NCI-H2196 (cell line): ENCODE measurements at regions not wholly inside any gene's neighbourhood (a gene's known extent, or its start where the extent isn't known, plus 50 kb on each side); places are given as distances from the start of the nearest gene placed in this dataset.

ENCODE experiments used
- DNase-seq: peaks from one replicate; lab custom pipeline; 2025; ENCODE audit not compliant: unreplicated experiment; lab: John Stamatoyannopoulos, UW

DNA sequence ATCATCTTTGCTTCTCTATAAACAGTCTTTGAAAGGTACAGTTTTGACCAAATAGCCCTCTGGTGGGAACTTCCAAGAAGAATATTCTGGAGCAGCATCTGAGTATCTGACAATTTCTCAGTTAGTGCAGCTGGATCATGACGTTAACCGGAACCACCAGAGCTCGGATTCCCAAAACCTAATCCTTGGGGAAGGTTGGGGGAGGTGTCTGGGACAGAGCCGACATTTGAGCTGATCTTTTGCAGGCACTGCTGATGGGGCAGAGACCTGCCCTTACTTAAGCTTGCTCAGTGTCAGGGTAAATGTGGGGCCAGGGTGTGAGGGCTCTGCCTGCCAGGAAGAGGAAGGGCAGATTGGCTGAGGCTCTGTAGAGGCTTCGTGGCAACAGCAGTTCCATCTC lies 416.6 kb downstream of the DHX35 start:
- DNase-seq: no peak

DNA sequence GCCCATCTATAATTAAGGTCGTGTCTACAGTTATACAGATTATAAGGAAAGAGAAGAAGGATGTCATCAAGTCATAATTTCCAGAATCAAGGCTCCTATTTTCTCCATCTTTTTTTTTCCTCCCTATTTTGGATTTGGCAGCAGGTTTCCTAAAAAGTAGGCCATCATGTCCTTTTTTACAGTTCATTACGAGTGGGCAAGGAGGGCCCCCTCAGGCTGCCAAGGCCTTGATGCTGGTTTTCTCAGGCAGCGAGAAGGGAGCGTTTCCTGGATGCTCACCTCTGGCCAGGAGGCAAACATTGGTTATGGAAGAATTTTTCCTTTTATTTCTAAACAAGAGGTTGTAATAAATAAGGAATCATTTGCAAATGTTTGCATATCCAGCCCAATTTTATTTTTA lies 414.6 kb downstream of the DHX35 start:
- DNase-seq: no peak

DNA sequence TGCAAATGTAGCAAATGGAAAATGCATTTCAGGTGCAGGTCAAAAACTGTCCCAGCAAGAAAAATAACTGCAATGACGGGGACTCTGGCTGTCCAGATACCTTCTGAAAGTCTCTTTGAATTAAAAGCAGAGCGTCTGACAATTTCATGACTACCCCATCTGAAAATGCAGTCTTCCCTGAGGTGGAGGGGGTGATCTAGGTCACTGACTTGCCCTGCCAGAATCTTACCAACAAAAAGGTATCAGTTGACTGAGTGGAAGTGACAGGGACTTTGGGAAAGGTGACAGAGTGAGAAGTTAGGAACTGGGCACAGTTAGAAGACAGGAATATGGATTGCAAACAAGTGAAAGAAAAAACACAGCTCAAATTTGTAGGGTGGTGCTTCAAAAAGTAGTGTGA lies 402.2 kb downstream of the DHX35 start:
- no peak for DNase-seq

DNA sequence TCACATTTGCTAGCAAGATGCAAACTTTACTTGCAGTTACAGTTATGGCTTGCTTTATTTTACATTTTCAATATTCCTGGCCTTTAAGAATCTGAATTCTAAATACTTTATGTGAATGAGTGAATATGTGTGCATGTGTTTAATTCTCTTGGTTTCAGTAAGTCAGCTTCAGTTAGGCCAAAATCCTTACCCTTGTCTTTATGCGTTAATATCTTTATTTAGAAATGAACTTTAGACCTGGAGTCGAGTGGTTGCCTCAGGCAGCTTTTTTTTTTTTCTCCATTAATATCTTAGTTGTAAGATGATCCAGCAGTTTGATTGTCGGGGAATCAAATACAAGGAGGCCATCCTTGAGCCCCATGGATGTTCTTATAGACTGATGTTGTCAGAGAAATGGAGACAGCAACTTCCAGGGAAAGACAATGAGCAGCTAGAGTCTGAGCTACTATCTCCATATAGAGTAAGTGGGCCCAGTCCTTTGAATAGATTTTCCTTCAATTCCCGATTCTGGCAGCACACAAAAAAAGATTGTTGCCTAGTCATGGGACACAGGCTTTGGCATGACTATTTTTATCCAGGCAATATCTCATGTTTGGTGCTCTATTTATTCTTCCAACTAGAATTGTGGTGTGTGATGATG lies 398.0 kb downstream of the DHX35 start:
- no peak for DNase-seq

DNA sequence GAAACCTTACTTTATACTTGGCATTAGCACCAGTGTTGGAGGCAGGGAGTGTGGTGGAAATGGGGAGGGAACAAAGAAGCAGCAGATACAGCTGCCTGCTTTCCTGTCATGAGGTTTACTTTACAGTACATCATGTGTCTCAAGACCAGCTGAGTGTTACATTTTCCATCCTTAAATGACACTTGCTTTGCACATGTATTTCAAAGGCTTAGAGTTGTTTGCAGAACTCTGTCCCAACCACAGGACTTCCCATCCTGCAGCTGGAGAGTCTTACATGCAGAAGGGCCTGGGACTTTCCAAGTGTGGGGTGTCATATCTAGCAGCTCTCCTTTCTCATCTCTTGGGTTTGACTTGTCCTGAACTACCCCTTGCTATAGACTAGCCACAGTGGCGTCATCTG lies 395.9 kb downstream of the DHX35 start:
- peak; percentile 41 for DNase-seq

DNA sequence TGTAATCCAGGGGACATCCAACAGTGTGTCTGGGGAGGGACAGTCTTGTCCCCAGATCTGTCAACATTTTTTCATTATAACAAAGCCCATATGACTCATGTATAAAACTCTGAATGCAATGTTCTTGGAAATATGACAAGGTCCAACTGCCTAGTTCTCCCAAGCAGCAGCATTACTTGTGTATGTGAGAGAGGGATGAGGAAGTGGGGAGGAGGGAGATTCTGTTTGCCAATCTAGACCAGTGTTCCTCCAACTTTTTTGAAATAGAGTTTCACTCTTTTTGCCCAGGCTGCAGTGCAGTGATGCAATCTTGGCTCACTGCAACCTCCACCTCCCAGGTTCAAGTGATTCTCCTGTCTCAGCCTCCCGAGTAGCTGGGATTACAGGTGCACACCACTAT lies 394.8 kb downstream of the DHX35 start:
- no peak for DNase-seq

DNA sequence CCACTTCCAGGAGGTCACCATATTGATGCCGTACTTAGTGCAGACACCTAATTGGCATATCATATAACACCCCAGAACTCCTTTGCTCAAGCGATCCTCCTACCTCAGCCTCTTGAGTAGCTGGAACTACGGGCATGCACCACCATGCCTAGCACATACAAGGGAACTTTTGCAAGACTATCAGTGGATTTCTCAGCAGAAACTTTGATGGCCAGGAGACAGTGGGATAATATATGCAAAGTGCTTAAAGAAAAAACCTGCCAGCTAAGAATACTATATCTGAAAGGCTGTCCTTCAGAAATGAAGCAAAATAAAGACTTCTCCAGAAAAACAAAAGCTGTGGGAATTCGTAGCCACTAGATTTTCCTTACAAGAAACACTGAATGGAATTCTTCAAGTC lies 387.1 kb downstream of the DHX35 start:
- DNase-seq: no peak

DNA sequence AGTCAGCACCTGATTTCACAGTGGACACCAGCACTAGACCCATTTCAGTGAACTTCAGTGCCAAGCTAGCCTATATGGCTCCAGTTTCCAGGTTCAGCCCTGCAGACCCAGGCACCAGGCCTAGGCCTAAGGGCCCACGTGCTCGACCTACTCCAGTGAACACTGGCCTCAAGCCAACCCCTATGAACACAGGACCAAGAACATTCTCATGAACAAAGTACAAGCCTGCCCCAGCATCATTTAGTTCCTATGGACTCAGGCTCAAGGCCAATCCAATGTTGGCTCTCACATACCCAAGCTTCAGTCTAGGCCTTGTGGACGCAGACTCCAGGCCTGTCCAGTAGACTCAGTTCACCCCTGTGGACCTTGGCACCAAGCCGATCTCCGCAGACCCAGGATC lies 385.5 kb downstream of the DHX35 start:
- DNase-seq: no peak

DNA sequence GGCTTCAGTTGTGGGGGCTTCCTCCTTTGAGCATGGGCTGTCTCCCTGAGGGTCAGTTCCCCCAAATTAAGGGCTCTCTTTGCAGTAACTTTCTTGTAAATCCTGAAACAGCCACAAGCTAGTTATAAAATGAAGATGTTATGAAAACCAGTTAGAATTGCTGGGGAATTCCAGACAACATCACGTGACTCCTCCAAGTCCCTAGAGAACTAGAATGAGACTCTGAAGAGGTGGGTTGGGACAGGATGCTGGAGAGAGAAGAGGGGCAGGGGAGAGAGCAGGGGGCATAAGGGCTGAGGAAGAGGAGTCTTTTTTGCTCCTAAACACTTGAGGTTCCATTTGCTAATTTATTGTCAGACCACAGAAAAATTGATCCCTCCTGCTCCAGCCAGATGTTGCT lies 380.3 kb downstream of the DHX35 start:
- no peak for DNase-seq

DNA sequence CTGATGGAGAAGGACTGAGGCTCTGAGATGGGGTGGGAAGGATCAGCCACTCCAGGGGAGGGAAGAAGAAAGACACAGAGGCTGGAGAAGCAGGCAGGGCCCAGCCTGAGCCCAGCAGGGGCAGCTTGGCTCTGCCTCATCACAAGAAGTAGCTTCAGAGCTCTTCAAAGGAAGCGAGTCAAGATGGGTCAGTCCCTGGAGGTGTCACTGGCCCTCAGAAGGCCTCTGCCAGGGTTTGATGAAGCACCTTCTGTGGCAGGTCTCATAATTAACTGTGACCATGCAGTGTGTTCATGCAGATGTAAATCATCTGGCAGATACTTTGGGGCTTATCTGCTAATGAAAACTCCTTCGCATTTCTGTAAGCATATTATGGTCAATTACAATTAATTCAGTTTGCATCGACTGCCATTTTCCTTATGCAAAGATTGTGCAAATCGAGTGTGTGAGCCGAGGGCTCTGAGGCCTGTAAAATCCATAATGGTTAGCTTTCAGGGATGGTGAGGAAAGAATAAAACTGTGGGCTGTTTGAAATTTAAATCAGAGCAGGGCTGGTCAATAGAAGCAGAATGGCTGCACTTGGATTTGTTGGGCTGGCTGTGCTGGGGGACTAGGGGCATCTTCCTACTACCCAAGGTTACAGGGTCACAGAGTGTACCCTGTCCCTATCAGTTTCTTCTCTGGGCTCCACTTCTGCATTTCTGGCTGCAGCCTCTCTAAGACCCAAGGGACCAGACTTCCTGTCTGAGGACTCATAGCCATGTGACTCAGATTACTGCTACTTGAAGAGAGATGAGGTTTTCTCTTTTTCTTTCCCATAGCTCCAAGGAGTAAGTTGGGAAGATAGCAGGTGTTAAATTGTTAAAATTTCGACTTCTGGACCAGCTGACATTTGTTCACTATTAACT lies 376.6 kb downstream of the DHX35 start:
- DNase-seq: no peak

DNA sequence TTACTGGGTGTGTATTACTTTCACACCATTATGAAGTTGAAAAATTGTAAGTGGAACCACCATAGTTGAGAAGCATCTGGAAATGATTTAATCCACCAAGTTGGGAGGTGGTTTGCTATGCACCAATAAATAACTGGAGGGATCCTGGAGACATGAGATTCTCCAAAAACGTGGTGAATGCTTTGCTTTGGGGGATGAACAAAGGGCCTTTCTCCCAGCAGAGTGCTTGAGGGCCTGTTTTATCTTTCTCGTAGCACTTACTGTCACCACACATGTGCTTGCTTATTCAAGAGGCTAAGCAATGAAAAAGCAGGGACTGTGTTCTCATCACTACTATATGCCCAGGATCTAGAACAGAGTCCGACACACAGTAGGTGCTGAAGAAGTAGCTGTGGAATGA lies 371.1 kb downstream of the DHX35 start:
- no peak for DNase-seq

DNA sequence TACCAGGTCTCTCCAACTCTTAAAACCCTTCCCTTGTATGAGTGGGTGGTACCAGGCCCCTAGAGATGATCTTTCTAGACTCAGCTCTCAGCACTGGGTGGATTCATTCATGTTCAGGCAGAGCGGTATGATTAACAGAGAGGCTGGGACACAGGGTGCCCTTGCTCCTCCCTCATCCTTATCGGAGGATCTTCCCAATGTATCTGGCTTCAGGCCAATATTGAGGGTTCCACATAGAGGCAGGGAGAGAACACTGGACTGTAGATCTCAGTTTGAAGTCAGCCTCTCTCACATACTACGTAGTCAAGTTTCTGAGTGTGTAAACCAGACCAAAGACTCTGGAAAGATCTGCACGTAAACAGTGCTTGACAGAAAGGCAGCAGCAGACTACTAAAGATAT lies 366.2 kb downstream of the DHX35 start:
- DNase-seq: no peak

DNA sequence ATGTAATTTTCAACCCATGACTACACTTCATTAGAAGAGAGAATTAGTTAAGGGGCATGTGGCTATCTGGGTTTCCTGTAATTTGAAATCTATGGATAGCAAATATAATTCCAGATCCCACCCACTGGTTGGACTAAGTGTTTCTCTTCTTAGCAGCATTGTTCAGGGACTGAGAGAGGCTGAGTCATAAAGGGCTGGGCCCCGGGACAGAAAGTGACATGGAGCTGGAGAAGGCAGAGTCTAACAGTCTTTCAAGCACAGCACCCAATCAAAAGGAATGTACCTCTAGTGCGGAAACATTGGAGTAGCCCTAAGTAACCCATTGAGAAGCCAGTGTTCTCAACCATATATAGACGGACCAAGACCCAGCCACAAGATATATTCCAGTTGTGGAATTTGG lies 363.9 kb downstream of the DHX35 start:
- no peak for DNase-seq

DNA sequence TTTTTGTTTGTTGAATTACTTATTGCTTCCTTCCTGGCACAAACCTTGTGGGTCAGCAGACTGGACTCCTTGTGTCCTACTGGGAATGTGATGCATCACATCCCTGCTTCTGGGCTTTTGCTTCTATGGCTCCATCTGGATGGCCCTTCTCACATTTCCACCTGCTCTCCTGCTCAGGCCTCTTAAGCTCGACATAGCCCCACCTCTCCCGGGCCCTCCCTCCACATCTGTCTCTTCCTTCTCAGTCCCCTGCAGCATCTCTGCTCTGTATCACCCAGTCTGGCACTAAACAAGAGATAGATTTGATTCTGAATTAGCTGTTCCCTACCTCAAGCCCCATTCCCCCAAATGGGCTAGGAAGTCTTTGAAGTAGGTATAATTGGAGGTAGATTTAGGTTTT lies 356.8 kb downstream of the DHX35 start:
- no peak for DNase-seq

DNA sequence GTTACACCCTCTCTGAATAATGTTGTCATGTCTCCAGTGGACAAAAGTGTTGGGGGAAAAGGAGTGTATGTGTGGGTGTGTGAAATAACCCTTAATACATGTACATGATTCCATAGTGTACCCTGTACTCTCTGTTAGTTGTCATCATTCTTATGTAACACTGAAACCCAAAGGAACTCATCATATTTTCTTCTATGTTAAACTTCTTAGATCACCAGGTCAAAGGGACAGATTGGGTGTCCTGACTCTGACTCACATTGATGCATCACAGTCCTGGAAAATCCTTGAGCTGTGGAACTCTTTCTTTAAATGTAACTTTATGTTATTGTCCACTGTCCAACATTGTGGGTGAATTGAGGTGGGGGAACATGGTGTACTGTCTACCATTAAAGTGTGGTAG lies 350.5 kb downstream of the DHX35 start:
- no peak for DNase-seq

DNA sequence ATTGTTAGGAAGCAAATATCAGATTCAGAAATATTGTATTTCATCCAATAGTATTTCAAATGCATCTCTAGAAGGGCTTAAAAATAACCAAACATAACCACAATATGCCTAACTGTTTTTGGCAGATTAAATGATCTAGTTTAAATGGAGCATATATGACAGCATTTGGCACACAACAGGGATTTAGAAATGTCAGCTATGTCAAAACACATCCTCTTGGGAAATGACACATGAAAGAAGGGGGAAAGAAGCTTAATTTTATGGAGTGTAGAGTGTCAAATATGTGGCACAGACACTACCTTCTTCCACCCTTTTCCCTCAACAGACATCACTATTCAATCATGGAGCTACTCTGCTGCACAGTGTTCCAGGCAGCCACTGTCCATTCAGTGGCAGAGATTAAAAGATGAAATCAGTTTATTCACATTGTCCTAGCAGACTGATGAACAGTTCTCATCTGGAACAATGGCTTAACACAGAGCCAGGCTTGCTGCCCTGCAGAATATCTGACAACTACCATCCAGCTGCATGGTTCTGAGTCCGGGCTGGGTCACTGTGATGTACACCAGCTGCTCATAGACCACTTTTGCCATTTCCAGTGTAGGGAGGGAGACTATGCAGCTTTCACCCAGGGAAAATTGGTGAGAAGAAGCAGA lies 349.8 kb downstream of the DHX35 start:
- DNase-seq: no peak

DNA sequence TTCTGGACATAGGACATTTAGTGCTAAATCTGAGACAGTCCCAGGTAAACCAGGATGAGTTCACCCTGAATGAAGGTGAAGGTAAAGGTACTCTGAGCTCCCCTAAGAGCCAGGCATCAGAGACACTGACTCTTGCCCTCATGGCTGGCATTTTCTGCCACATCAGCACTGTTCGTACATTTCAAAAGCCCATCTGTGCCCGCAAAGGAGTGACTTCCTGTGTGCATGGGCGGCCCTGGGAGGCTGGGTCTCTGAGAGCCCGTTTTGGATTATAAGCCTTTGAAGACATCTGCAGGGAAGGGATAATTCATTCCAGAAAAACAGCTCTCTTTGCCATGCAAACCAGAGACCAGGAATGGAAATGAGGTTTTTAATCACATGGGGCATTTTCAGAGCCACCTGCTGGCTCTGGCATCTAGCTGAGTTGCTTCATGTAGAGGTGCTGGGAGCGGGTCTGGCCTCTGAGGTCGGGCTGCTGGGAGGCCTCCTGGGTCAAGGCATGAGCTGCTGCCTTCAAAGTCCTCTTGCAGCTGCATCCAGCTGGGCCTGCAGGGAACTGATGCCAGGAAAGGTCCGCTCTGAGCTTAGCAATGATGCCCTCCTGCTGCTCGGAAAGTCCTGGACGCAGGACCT lies 348.3 kb downstream of the DHX35 start:
- DNase-seq: no peak

DNA sequence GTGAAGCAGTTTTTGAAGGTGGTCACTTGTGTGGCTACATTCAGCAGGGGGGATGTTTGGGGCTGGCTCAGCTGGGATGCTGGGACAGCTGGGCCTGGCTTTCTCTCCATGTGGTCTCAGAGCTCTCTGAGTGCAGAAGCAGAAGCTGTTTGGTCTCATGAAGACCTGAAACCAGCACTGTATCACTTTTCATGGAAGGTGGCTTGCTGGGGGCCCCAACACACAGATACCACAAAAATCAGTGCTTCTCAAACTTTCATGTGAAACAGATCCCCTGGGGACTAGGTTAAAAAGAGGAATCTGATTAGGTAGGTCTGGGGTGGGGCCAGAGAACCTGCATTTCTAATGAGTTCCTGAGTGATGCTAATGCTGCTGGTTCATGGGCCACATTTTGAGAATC lies 347.3 kb downstream of the DHX35 start:
- no peak for DNase-seq

DNA sequence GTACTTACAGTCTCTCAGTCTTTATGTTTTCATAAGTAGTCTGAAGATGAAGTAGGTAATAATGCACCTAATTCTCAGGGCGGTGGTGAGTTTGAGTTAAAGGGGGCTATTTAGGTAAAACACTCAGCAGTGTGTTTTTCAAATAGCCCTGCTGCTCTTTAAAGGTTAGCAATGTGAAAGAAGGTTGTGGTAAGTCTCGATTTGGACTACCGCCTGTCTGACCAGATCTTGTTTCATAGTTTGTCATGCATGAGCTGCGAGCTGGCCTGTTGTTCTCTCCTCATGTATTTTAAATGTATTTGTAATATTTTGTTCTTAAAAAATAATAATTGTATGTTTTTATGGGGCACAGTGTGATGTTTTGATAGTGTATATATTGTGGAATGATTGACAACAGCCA lies 340.2 kb downstream of the DHX35 start:
- no peak for DNase-seq

DNA sequence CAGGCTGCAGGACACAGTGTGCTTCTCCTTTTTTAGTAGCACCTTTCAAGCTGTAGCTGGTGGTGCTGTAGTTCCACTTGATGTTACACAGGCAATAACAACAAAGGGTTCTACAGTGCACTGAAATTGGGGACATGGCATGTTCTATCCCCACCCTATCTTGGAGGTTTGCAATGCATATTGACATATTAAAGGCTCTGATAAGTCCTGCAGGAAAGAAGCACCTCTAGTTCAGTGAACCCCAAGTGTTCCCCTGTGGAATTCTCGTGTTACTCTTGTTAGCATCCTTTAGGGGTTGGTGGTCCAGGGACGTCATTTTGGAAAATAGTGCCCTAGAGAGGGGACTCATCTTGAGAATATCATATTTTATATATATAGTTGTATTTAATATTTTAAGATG lies 337.6 kb downstream of the DHX35 start:
- no peak for DNase-seq

DNA sequence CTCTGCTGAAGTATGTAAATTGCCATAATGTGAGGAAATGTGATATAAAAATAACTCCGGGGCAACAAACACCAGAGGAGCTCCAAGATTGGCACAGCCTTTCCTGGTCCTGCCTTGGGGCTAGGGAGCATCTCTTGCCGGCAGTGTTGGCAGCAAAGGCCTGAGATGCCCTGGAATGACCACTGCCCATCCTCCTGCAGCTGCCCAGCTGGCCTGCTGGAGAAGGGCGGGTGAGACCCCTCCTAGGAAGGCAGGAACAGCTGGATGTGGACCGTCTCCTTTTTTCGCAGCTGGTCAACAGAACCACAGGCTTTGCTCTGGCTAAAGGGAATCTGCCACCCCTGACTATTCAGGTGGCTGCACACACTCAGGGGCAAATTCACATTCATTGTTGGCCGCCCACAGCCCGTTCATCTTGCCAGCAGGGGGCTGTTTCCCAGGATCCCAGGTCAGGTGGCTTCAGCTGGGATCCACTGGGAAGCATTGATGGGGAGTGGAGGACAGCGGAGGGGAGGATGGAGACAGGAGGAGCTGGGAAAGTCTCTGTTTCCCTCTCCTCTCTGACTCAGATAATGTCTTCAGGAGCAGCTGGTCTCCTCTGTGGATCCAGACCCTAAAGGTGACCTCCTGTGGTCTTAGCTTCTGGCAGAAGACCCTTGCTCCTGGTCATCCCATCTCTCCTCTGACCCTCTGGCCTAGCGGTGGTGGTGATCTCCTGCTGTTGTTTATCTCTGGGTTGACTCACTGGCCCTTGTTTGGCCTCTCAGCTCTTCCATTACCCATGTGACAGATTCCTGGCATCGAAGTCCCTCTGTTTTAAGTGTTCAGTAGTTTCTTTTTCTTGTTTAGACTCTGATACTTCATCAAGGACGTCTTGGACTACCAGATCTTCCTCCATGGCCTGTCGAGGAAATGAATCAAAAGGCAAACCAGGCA lies 336.7 kb downstream of the DHX35 start:
- no peak for DNase-seq
